HEK293 (cell line): ENCODE measurements at regions not wholly inside any gene's neighbourhood (a gene's known extent, or its start where the extent isn't known, plus 50 kb on each side); places are given as distances from the start of the nearest gene placed in this dataset.

Source experiments
- CTCF ChIA-PET: fragments of 350-600 bp; formaldehyde crosslinking; extraction: SDS; loops from one replicate; lab custom pipeline; 2021; ENCODE audit warnings: antibody characterized with exemption; lab: Yijun Ruan, JAX
- POLR2A ChIA-PET: fragments of 300-600 bp; formaldehyde crosslinking; extraction: SDS; loops from one replicate; lab custom pipeline; 2020; ENCODE audit warnings: antibody characterized with exemption, inconsistent platforms; lab: Yijun Ruan, JAX
- H3K27ac ChIP-seq: fragments of 200-500 bp; sonication (Bioruptor generic); 2 replicates; pipeline ENCODE4 v1.5.1; 2014; ENCODE audit warnings: low read depth, low read length, control low read depth, inconsistent platforms; ENCODE audit errors: extremely low read depth
- H3K36me3 ChIP-seq, 2 experiments: fragments of 200-500 bp in 1 of 2; sonication (Bioruptor generic) in 1 of 2; 1 replicate in 1 of 2; 2 replicates in 1 of 2; pipeline ENCODE4 v1.5.1; 2014 to 2017; ENCODE audit warnings: inconsistent platforms in 2 of 2, low read length in 2 of 2; ENCODE audit not compliant: control insufficient read depth in 2 of 2, insufficient read depth in 1 of 2
- H3K4me1 ChIP-seq: fragments of 200-500 bp; sonication (Bioruptor generic); 2 replicates; pipeline ENCODE4 v1.5.1; 2014; ENCODE audit warnings: mild to moderate bottlenecking, low read length, inconsistent platforms; ENCODE audit not compliant: control insufficient read depth, insufficient read depth
- H3K4me3 ChIP-seq: 2 replicates; pipeline ENCODE4 v1.5.1; 2011; ENCODE audit warnings: low read depth, mild to moderate bottlenecking, control low read depth, low read length, moderate library complexity
- H3K9me3 ChIP-seq: fragments of 200-500 bp; sonication (Bioruptor generic); 2 replicates; pipeline ENCODE4 v1.5.1; 2014; ENCODE audit warnings: low read depth, low read length, inconsistent platforms; ENCODE audit not compliant: control insufficient read depth, insufficient read depth
- KLF16 ChIP-seq: fragments of 450-650 bp; formaldehyde crosslinking; IDR thresholded peaks from 2 replicates; pipeline ENCODE4 v1.5.1; 2017; ENCODE audit warnings: missing biosample characterization, missing genetic modification characterization
- PRDM1 ChIP-seq: fragments of 450-650 bp; formaldehyde crosslinking; IDR thresholded peaks from 2 replicates; pipeline ENCODE4; 2016; ENCODE audit warnings: missing biosample characterization, missing genetic modification characterization
- RBAK ChIP-seq: fragments of 450-650 bp; formaldehyde crosslinking; IDR thresholded peaks from 2 replicates; pipeline ENCODE4 v1.5.1; 2016; ENCODE audit warnings: missing biosample characterization, missing genetic modification characterization
- TCF7L2 ChIP-seq: IDR thresholded peaks from 2 replicates; pipeline ENCODE4 v1.6.1; 2011; ENCODE audit warnings: low read depth, mild to moderate bottlenecking, inconsistent platforms, low read length, moderate library complexity, borderline replicate concordance
- ZNF121 ChIP-seq: fragments of 450-650 bp; formaldehyde crosslinking; IDR thresholded peaks from 2 replicates; pipeline ENCODE4 v1.5.1; 2016; ENCODE audit warnings: missing biosample characterization, missing genetic modification characterization
- ZNF174 ChIP-seq: fragments of 450-650 bp; formaldehyde crosslinking; IDR thresholded peaks from 2 replicates; pipeline ENCODE4 v1.5.0; 2017; ENCODE audit warnings: missing biosample characterization, mild to moderate bottlenecking, missing genetic modification characterization
- ZNF19 ChIP-seq: fragments of 450-650 bp; formaldehyde crosslinking; IDR thresholded peaks from 2 replicates; pipeline ENCODE4; 2016; ENCODE audit warnings: missing biosample characterization, missing genetic modification characterization, low read depth
- ZNF214 ChIP-seq: fragments of 450-650 bp; formaldehyde crosslinking; IDR thresholded peaks from 2 replicates; pipeline ENCODE4 v1.5.1; 2017; ENCODE audit warnings: missing biosample characterization, mild to moderate bottlenecking, missing genetic modification characterization, borderline replicate concordance
- ZNF302 ChIP-seq: fragments of 450-650 bp; formaldehyde crosslinking; IDR thresholded peaks from 2 replicates; pipeline ENCODE4 v1.5.1; 2016; ENCODE audit warnings: missing biosample characterization, missing genetic modification characterization, low read depth
- ZNF324 ChIP-seq: fragments of 450-650 bp; formaldehyde crosslinking; IDR thresholded peaks from 2 replicates; pipeline ENCODE4 v1.5.1; 2016; ENCODE audit warnings: missing biosample characterization, missing genetic modification characterization
- ZNF398 ChIP-seq: fragments of 450-650 bp; formaldehyde crosslinking; IDR thresholded peaks from 2 replicates; pipeline ENCODE4 v1.5.1; 2017; ENCODE audit warnings: missing biosample characterization, missing genetic modification characterization
- ZNF548 ChIP-seq: fragments of 450-650 bp; formaldehyde crosslinking; IDR thresholded peaks from 2 replicates; pipeline ENCODE4 v1.5.1; 2016; ENCODE audit warnings: missing biosample characterization, missing genetic modification characterization
- ZNF610 ChIP-seq: fragments of 450-650 bp; formaldehyde crosslinking; IDR thresholded peaks from 2 replicates; pipeline ENCODE4 v1.5.1; 2016; ENCODE audit warnings: missing biosample characterization, missing genetic modification characterization, borderline replicate concordance
- ZNF629 ChIP-seq: fragments of 450-650 bp; formaldehyde crosslinking; IDR thresholded peaks from 2 replicates; pipeline ENCODE4 v1.5.1; 2017; ENCODE audit warnings: missing biosample characterization, missing genetic modification characterization
- ZNF654 ChIP-seq: fragments of 450-650 bp; formaldehyde crosslinking; IDR thresholded peaks from 2 replicates; pipeline ENCODE4 v1.5.1; 2016; ENCODE audit warnings: low read depth, missing biosample characterization, missing genetic modification characterization
- ZNF768 ChIP-seq: fragments of 450-650 bp; formaldehyde crosslinking; IDR thresholded peaks from 2 replicates; pipeline ENCODE4 v1.5.1; 2018; ENCODE audit warnings: missing biosample characterization, mild to moderate bottlenecking, missing genetic modification characterization
- ZNF843 ChIP-seq: fragments of 450-650 bp; formaldehyde crosslinking; IDR thresholded peaks from 2 replicates; pipeline ENCODE4 v1.5.1; 2016; ENCODE audit warnings: missing biosample characterization, missing genetic modification characterization
- TF ChIP-seq, protein P1 (sequence below): fragments of 450-650 bp; formaldehyde crosslinking; IDR thresholded peaks from 2 replicates; pipeline ENCODE4 v1.5.1; 2016; ENCODE audit warnings: missing biosample characterization, missing genetic modification characterization

DNA sequence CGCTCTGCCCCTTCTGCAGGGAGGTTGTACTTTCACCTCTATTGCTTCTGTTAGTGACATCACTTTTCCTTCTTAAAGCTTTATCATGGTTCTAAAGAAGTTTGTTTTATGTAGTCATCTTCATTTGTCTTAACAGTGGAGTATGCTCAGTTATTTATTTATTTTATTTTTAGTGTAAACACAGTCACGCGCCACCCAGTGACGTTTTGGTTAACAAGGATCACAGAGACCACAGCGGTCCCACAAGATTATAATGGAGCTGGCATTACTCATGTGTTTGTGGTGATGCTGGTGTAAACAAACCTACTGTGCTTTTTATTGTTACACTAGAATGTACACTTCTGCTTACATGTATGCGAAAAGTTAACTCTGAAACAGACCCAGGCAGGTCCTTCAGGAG is 89.9 kb downstream of the SOX11 start (continued):
- no peak for TF ChIP-seq ZNF121 (tag by site-specific recombination)
- TF ChIP-seq KLF16 (tag by site-specific recombination) = no peak
- TF ChIP-seq ZNF174 (tag by site-specific recombination) = no peak

GRCh38 chr2:5788447-5788846 is 96.3 kb downstream of the SOX11 start:
- no peak for TF ChIP-seq ZNF548 (tag by site-specific recombination)
- Histone ChIP-seq H3K9me3 (no peaks in the 10 kb centered on the region; the same call in 1 of the 2 replicates), H3K36me3 (no peaks in the 10 kb centered on the region), H3K4me3 (no peak overlapping the region), H3K27ac (no peak overlapping the region), H3K4me1 (no peaks in the 10 kb centered on the region)
- CTCF ChIA-PET = no interaction called here
- POLR2A ChIA-PET = no interaction called here

DNA sequence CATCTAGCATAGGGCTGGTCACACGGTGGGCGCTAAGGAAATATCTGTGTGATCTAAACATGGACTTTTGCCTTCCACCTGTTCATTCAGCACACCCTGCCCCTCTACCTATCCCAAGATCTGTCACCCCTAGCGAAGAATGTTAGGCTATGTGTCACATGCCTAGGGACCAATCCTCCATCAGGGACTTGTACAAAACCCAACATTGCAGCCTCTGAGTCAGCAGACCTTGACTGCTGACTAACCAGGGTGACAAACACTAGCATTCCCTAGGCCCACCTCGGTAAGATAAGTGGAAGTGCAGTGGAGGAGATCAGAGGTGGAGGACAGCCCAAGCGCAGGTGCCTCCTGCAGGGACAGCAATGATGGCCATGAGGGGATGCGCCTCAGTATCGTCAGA is 99.2 kb downstream of the SOX11 start:
- no peaks in the 10 kb centered on the region for H3K4me1 ChIP-seq
- no peak overlapping the region for H3K27ac ChIP-seq
- no peak overlapping the region for H3K4me3 ChIP-seq
- H3K9me3 ChIP-seq = no peaks in the 10 kb centered on the region; the same call in 1 of the 2 replicates
- no peak for TF ChIP-seq KLF16 (tag by site-specific recombination)
- TF ChIP-seq, protein P1, sequence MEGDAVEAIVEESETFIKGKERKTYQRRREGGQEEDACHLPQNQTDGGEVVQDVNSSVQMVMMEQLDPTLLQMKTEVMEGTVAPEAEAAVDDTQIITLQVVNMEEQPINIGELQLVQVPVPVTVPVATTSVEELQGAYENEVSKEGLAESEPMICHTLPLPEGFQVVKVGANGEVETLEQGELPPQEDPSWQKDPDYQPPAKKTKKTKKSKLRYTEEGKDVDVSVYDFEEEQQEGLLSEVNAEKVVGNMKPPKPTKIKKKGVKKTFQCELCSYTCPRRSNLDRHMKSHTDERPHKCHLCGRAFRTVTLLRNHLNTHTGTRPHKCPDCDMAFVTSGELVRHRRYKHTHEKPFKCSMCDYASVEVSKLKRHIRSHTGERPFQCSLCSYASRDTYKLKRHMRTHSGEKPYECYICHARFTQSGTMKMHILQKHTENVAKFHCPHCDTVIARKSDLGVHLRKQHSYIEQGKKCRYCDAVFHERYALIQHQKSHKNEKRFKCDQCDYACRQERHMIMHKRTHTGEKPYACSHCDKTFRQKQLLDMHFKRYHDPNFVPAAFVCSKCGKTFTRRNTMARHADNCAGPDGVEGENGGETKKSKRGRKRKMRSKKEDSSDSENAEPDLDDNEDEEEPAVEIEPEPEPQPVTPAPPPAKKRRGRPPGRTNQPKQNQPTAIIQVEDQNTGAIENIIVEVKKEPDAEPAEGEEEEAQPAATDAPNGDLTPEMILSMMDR = no peak
- TF ChIP-seq ZNF302 (tag by site-specific recombination) = no peak
- no peak for TF ChIP-seq ZNF214 (tag by site-specific recombination)
- no peak for TF ChIP-seq PRDM1
- CTCF ChIA-PET = no interaction called here
- H3K36me3 ChIP-seq = no peaks in the 10 kb centered on the region
- POLR2A ChIA-PET = no interaction called here

GRCh38 chr2:5794012-5794411 is 101.8 kb downstream of the SOX11 start:
- ChIA-PET CTCF (interaction anchor here (0.6 kb wide), 1 partner anchor 13 kb away, joined by 4 read pairs; no protein-coding TSS in a partner anchor), POLR2A (no interaction called here)
- H3K36me3 ChIP-seq = no peaks in the 10 kb centered on the region
- H3K9me3 ChIP-seq = no peaks in the 10 kb centered on the region
- no peaks in the 10 kb centered on the region for H3K4me1 ChIP-seq
- no peak overlapping the region for H3K27ac ChIP-seq
- TF ChIP-seq ZNF843 (tag by site-specific recombination) = no peak
- TF ChIP-seq RBAK (tag by site-specific recombination) = no peak
- TF ChIP-seq ZNF610 = no peak
- no peak for TF ChIP-seq ZNF629 (tag by site-specific recombination)
- TF ChIP-seq ZNF324 = no peak
- no peak for TF ChIP-seq ZNF654 (tag by site-specific recombination)
- no peak for TF ChIP-seq TCF7L2
- no peak for TF ChIP-seq ZNF768 (tag by site-specific recombination)
- TF ChIP-seq ZNF398 (tag by site-specific recombination) = no peak
- no peak for TF ChIP-seq ZNF19 (tag by site-specific recombination)
- H3K4me3 ChIP-seq = no peak overlapping the region
